ENCODE measurements at regions not wholly inside any gene's neighbourhood (a gene's known extent, or its start where the extent isn't known, plus 50 kb on each side); places are given as distances from the start of the nearest gene placed in this dataset.
A peak's percentile ranks its signal among the peaks of the same experiment; 100 is the strongest.

DNA sequence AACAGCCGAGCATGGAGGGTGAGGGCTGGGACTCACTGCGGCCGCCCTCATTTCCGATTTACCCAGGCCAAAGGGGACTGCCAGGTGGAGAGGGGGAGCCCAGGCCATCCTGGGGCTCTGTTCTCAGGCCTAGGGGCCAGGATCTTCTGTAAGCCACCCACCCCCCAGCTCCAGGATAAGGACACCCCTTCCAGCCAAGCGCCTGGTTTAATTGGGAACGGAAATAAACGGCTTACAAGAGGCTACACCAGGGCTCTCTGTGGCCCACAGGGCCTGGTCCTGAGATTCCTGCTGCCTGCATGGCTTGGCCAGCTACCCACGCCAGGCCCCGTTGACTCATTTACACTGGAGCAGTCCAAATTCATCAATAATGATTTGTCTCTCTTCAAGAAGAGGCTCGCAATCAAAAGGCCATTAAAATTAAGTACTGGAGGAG, 68.1 kb upstream of the TOP1 start:
- Mint-ChIP-seq H3K27ac (no peak overlapping the region), H3K36me3 (ENCODE audit: low read depth) (no peaks in the 10 kb centered on the region), H3K9me3 (no peaks in the 10 kb centered on the region), H3K4me1 (peaks cover 34% of the 10 kb centered on the region), H3K4me3 (no peak overlapping the region), H3K27me3 (ENCODE audit: low read depth, poor library complexity) (peaks cover 13% of the 10 kb centered on the region)
- DNase-seq = no peak
- TF ChIP-seq, protein P1, sequence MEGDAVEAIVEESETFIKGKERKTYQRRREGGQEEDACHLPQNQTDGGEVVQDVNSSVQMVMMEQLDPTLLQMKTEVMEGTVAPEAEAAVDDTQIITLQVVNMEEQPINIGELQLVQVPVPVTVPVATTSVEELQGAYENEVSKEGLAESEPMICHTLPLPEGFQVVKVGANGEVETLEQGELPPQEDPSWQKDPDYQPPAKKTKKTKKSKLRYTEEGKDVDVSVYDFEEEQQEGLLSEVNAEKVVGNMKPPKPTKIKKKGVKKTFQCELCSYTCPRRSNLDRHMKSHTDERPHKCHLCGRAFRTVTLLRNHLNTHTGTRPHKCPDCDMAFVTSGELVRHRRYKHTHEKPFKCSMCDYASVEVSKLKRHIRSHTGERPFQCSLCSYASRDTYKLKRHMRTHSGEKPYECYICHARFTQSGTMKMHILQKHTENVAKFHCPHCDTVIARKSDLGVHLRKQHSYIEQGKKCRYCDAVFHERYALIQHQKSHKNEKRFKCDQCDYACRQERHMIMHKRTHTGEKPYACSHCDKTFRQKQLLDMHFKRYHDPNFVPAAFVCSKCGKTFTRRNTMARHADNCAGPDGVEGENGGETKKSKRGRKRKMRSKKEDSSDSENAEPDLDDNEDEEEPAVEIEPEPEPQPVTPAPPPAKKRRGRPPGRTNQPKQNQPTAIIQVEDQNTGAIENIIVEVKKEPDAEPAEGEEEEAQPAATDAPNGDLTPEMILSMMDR (IDR thresholded peaks at IDR 0.05) = no peak

DNA sequence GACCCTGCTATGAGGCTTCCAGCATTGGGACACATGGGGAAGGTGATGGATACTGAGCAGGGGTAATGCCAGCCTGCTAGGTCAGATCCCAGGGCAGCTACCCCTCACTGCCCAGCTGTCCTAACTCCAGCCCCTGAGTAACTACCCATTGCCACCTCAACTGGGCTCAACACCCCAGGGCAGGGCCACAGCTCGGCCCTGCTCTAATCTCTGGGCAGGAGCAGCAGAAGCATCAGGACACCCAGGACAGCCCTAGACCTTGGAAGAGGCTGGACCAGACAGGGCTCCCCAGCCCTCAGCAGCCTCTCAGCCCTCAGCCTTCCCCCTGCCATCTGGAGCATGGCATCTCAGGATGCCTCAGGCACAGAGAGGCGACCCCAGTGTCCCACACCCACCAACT, 67.4 kb upstream of the TOP1 start:
- H3K36me3 Mint-ChIP-seq (ENCODE audit: low read depth) = no peaks in the 10 kb centered on the region
- no peak overlapping the region for H3K27ac Mint-ChIP-seq
- no peaks in the 10 kb centered on the region for H3K9me3 Mint-ChIP-seq
- H3K4me1 Mint-ChIP-seq = peaks cover 30% of the 10 kb centered on the region
- peaks cover 13% of the 10 kb centered on the region for H3K27me3 Mint-ChIP-seq (ENCODE audit: low read depth, poor library complexity)
- no peak overlapping the region for H3K4me3 Mint-ChIP-seq
- no peak for DNase-seq
- TF ChIP-seq, protein P1 (IDR thresholded peaks at IDR 0.05) = no peak

DNA sequence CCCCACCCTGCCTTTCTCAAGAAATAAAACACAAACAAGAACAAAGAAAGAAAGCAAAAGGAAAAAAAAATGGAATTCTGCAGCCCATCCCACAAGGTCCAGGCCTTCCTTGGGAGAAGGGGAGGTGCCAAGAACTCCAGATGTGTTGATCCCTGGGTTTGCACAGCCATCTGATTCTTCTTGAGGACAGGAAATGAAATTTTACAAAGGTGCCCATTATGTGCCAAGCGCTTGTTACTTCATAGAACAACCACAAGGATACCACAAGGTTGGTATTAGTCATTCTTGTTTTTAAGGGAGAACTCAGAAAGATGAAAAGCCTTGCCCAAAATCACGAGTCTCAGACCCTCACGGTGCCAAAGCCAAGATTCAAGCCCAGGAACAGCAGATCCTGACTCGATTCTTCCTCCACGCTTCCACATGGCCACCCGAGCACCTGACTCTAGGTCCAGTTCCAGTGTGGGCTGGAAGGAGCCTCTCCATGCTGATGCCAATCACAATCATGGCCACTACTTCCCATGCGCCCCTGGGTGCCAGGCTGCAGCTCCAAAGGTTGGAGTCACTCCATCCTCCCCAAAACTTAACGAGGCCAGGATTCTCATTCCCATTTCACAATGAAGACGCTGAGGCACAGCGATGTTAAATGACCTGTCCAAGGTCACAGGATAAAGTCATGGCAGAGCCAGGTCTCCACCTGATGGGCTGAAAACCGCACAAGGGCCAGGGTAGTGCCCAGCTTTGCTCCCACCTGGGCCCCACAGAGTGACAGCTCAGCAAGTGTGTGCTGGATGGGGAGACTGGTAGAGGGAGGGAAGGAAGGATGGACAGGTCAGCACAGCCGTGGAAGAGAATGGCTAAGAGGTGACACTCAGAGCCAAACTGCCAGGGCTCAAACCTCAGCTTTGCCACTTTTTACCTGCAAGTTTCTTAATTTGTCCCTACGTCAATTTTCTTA, 66.7 kb upstream of the TOP1 start:
- Mint-ChIP-seq H3K4me1 (peaks cover 22% of the 10 kb centered on the region), H3K36me3 (ENCODE audit: low read depth) (no peaks in the 10 kb centered on the region), H3K27me3 (ENCODE audit: low read depth, poor library complexity) (peaks cover 13% of the 10 kb centered on the region), H3K27ac (no peak overlapping the region), H3K9me3 (no peaks in the 10 kb centered on the region), H3K4me3 (no peak overlapping the region)
- DNase-seq = no peak
- TF ChIP-seq, protein P1 (IDR thresholded peaks at IDR 0.05) = no peak

DNA sequence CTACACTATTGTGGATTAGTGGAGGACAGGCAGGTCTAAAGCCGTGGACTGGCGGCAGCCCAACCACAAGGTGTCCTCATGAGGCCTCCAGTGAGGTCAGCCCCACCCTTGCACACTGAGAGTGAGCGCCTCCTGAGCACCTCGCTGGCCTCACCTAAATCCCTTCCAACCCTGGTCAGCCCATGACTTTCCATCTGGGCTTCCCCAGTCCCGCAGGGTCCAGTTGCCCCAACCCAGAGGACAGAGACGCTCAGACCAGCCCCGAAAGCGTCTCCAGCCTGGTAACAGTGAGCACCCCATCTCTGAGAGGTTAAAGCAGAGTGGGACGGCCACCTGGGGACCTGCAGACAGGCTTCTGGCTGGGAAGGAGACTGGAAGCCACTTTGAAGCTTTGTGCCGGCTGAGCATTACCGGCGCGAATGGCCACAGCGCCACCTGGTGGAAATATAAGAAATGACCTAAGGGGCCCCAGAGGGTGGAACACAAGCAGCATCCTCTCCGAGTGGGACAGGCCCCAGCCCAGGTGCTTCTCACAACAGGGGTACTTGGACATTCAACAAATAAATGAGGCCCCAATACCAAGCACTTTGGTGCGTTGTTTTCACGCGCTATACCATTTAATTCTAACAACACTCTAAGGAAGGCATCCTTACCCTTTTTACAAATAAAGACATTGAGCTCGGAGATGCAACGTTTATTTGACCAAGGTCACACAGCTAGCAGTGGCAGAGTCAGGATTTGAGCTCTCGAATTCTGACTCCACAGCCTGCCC, 65.7 kb upstream of the TOP1 start:
- Mint-ChIP-seq H3K27ac (no peak overlapping the region), H3K27me3 (ENCODE audit: low read depth, poor library complexity) (peaks cover 13% of the 10 kb centered on the region), H3K4me3 (no peak overlapping the region), H3K9me3 (no peaks in the 10 kb centered on the region), H3K36me3 (ENCODE audit: low read depth) (no peaks in the 10 kb centered on the region), H3K4me1 (peaks cover 22% of the 10 kb centered on the region)
- peak; percentile 80 for DNase-seq
- TF ChIP-seq, protein P1 (IDR thresholded peaks at IDR 0.05) = peak; percentile 93

DNA sequence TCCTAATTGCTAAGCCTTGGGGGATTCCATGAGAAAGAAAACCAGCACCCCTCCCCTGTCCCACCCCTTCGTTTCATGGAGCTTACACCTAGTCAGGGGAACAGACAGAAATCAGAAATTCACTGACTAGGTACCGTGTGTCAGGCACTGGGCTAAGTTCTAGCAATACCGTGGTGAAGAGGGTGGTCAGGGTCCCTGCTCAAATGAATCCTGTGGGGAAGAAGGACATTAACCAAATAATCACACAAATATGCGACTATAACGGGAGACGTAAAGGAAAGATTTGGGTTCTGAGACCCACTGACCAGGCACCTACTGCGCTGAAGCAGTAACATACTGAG, 65.1 kb upstream of the TOP1 start:
- DNase-seq = no peak
- H3K36me3 Mint-ChIP-seq (ENCODE audit: low read depth) = no peaks in the 10 kb centered on the region
- H3K4me3 Mint-ChIP-seq = no peak overlapping the region
- H3K4me1 Mint-ChIP-seq = peaks cover 16% of the 10 kb centered on the region
- no peaks in the 10 kb centered on the region for H3K9me3 Mint-ChIP-seq
- H3K27me3 Mint-ChIP-seq (ENCODE audit: low read depth, poor library complexity) = peaks cover 13% of the 10 kb centered on the region
- H3K27ac Mint-ChIP-seq = no peak overlapping the region
- TF ChIP-seq, protein P1 (IDR thresholded peaks at IDR 0.05) = no peak

Data from nephron progenitor cell (in vitro differentiated cells).